Activated CD4-positive, alpha-beta T cell treated with anti-CD3 and anti-CD28 coated beads for 1 hour (primary cell): ENCODE measurements at regions not wholly inside any gene's neighbourhood (a gene's known extent, or its start where the extent isn't known, plus 50 kb on each side); places are given as distances from the start of the nearest gene placed in this dataset.

Experiments used
- DNase-seq: peaks from one replicate; pipeline ENCODE4 v3.0.0-alpha.2; 2020

- no peak for DNase-seq
These were observed 53.2 kb upstream of the SYPL1 start for GRCh38 chr7:106165337-106165736.

GRCh38 chr7:106163257-106163656, 51.1 kb upstream of the SYPL1 start:
- DNase-seq: no peak
